ENCODE measurements at regions not wholly inside any gene's neighbourhood (a gene's known extent, or its start where the extent isn't known, plus 50 kb on each side); places are given as distances from the start of the nearest gene placed in this dataset.
"Not testable (repeated sequence)": the region's sequence is repeated elsewhere in the genome, so short reads cannot be mapped to it uniquely, and the experiment has no call there.

- ATAC-seq (replicated peaks in 1 of 4), result not testable (repeated sequence)
These were observed 1280.7 kb upstream of the SEL1L start for GRCh38 chr14:82814339-82814738.

DNA sequence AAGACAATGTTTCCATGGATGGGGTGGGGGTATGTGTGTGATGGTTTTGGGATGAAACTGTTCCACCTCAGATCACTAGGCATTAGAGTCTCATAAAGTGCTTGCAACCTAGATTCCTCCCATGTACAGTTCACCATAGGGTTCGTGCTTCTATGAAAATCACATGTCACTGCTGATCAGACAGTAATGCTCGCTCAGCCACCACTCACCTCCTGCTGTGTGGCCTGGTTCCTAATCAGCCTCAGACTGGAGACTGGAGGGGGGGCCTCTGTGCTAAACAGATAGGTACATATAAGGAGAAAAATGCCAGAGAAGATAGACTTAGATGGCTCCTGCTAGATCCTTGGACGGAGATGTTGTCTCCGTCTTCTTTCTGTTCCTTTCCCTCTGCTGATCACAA lies 1296.9 kb upstream of the SEL1L start:
- Mint-ChIP-seq H3K4me3 (no peak overlapping the region), H3K27ac (no peak overlapping the region), H3K4me1 (no peaks in the 10 kb centered on the region), H3K36me3 (no peaks in the 10 kb centered on the region), H3K9me3 (peaks cover 0 to 11% (median 8%) of the 10 kb centered on the region in 3 donors), H3K27me3 (no peaks in the 10 kb centered on the region)
- no peaks in the 10 kb centered on the region for H3K9me3 ChIP-seq
- H3K4me1 ChIP-seq (ENCODE audit: control insufficient read depth in 1 of 2, extremely low read depth in 1 of 2, insufficient read depth in 2 of 2, low read length in 2 of 2), result no peaks in the 10 kb centered on the region
- POLR2A ChIA-PET, result no interaction called here
- no peak for DNase-seq
- H3K27ac ChIP-seq (ENCODE audit: low read length), result no peak overlapping the region
- H3K27me3 ChIP-seq (replicated peaks in 1 of 2; ENCODE audit: control insufficient read depth in 2 of 2, extremely low read depth in 1 of 2, insufficient read depth in 2 of 2, low read length in 1 of 2), result no peaks in the 10 kb centered on the region
- WGBS (ENCODE audit: insufficient coverage), result no CpG with 5 or more reads among the region's 4 CpGs
- ATAC-seq (replicated peaks in 1 of 4), result no peak
- CTCF ChIA-PET, result no interaction called here
- no peaks in the 10 kb centered on the region for H3K36me3 ChIP-seq (ENCODE audit: control insufficient read depth in 2 of 2, extremely low read depth in 1 of 2, insufficient read depth in 1 of 2, low read length in 1 of 2)
- no peak overlapping the region for H3K4me3 ChIP-seq (ENCODE audit: control insufficient read depth in 1 of 2, extremely low read depth in 1 of 2, low read length in 1 of 2)

More at GRCh38 chr14:82814339-82814738, 1280.7 kb upstream of the SEL1L start:
- H3K27me3 ChIP-seq (replicated peaks in 1 of 2; ENCODE audit: control insufficient read depth in 2 of 2, extremely low read depth in 1 of 2, insufficient read depth in 2 of 2, low read length in 1 of 2); H3K9me3 ChIP-seq; DNase-seq; H3K4me3 ChIP-seq (ENCODE audit: control insufficient read depth in 1 of 2, extremely low read depth in 1 of 2, low read length in 1 of 2); H3K27ac Mint-ChIP-seq; H3K36me3 Mint-ChIP-seq; POLR2A ChIA-PET; H3K4me1 Mint-ChIP-seq; H3K4me3 Mint-ChIP-seq; H3K4me1 ChIP-seq (ENCODE audit: control insufficient read depth in 1 of 2, extremely low read depth in 1 of 2, insufficient read depth in 2 of 2, low read length in 2 of 2); CTCF ChIA-PET; H3K27ac ChIP-seq (ENCODE audit: low read length); H3K27me3 Mint-ChIP-seq; H3K36me3 ChIP-seq (ENCODE audit: control insufficient read depth in 2 of 2, extremely low read depth in 1 of 2, insufficient read depth in 1 of 2, low read length in 1 of 2): not testable (repeated sequence)
- WGBS (ENCODE audit: insufficient coverage), result 87% methylated on average over 9 of the region's 28 CpGs
- H3K9me3 Mint-ChIP-seq, result peaks cover 5 to 12% (median 10%) of the 10 kb centered on the region in 3 donors

GRCh38 chr14:82836256-82836950 lies 1302.8 kb upstream of the SEL1L start:
- Mint-ChIP-seq H3K27me3 (no peaks in the 10 kb centered on the region), H3K4me3 (no peak overlapping the region), H3K36me3 (no peaks in the 10 kb centered on the region), H3K4me1 (no peaks in the 10 kb centered on the region), H3K9me3 (peaks cover 2 to 12% (median 9%) of the 10 kb centered on the region in 3 donors), H3K27ac (no peak overlapping the region)
- no peaks in the 10 kb centered on the region for H3K36me3 ChIP-seq (ENCODE audit: control insufficient read depth in 2 of 2, extremely low read depth in 1 of 2, insufficient read depth in 1 of 2, low read length in 1 of 2)
- H3K4me3 ChIP-seq (ENCODE audit: control insufficient read depth in 1 of 2, extremely low read depth in 1 of 2, low read length in 1 of 2), result no peak overlapping the region
- ChIA-PET POLR2A (no interaction called here), CTCF (no interaction called here)
- no CpG with 5 or more reads among the region's 5 CpGs for WGBS (ENCODE audit: insufficient coverage)
- H3K27me3 ChIP-seq (replicated peaks in 1 of 2; ENCODE audit: control insufficient read depth in 2 of 2, extremely low read depth in 1 of 2, insufficient read depth in 2 of 2, low read length in 1 of 2), result no peaks in the 10 kb centered on the region
- DNase-seq (no peak), ATAC-seq (replicated peaks in 1 of 4) (no peak)
- no peaks in the 10 kb centered on the region for H3K9me3 ChIP-seq
- H3K27ac ChIP-seq (ENCODE audit: low read length), result no peak overlapping the region
- no peaks in the 10 kb centered on the region for H3K4me1 ChIP-seq (ENCODE audit: control insufficient read depth in 1 of 2, extremely low read depth in 1 of 2, insufficient read depth in 2 of 2, low read length in 2 of 2)

DNA sequence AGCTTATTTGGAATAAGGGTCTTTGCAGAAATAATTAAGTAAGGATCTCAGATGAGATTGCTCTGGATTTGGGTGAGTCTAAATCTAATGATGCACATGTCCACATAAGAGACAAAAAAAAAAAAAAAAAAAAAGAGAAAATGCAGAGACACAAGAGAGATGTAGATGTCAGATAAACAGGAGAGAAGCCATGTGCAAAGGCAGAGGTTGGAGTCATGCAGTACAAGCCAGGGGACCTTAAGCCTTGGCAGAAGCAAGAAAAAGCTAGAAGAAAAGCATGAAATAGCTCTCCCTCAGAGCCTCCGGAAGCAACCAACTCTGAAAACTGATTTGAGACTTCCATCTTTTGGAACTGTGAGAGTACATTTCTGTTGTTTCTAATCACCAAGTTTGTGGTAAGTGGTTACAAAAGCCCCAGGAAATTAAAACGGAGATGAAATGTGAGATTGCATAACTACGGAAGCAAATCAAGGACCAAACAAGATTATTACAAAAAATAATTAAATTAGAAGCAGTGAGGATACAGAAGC lies 1304.0 kb upstream of the SEL1L start:
- H3K36me3 Mint-ChIP-seq, result no peaks in the 10 kb centered on the region
- H3K9me3 Mint-ChIP-seq, result peaks cover 0 to 12% (median 12%) of the 10 kb centered on the region in 3 donors
- no CpG with 5 or more reads among the region's 3 CpGs for WGBS (ENCODE audit: insufficient coverage)
- H3K27ac Mint-ChIP-seq, result no peak overlapping the region
- H3K9me3 ChIP-seq, result no peaks in the 10 kb centered on the region
- H3K4me3 ChIP-seq (ENCODE audit: control insufficient read depth in 1 of 2, extremely low read depth in 1 of 2, low read length in 1 of 2), result no peak overlapping the region
- H3K36me3 ChIP-seq (ENCODE audit: control insufficient read depth in 2 of 2, extremely low read depth in 1 of 2, insufficient read depth in 1 of 2, low read length in 1 of 2), result no peaks in the 10 kb centered on the region
- H3K4me3 Mint-ChIP-seq, result no peak overlapping the region
- DNase-seq, result no peak
- no peaks in the 10 kb centered on the region for H3K27me3 ChIP-seq (replicated peaks in 1 of 2; ENCODE audit: control insufficient read depth in 2 of 2, extremely low read depth in 1 of 2, insufficient read depth in 2 of 2, low read length in 1 of 2)
- H3K4me1 ChIP-seq (ENCODE audit: control insufficient read depth in 1 of 2, extremely low read depth in 1 of 2, insufficient read depth in 2 of 2, low read length in 2 of 2), result no peaks in the 10 kb centered on the region
- ATAC-seq (replicated peaks in 1 of 4), result no peak
- no peak overlapping the region for H3K27ac ChIP-seq (ENCODE audit: low read length)
- CTCF ChIA-PET, result interaction anchor here (0.7 kb wide), 2 partner anchors 1147 to 1640 kb away, joined by 4 to 9 read pairs; no protein-coding TSS in a partner anchor
- no peaks in the 10 kb centered on the region for H3K4me1 Mint-ChIP-seq
- POLR2A ChIA-PET, result no interaction called here
- H3K27me3 Mint-ChIP-seq, result no peaks in the 10 kb centered on the region

- ChIA-PET POLR2A (no interaction called here), CTCF (interaction anchor here in 1 of 2 donors (0.5 kb wide), 1 partner anchor 53 kb away, joined by 3 read pairs; no protein-coding TSS in a partner anchor)
- no peak overlapping the region for H3K4me3 ChIP-seq (ENCODE audit: control insufficient read depth in 1 of 2, extremely low read depth in 1 of 2, low read length in 1 of 2)
- Mint-ChIP-seq H3K4me1 (no peaks in the 10 kb centered on the region), H3K27ac (no peak overlapping the region), H3K4me3 (no peak overlapping the region), H3K9me3 (peaks cover 5 to 19% (median 11%) of the 10 kb centered on the region in 3 donors), H3K36me3 (no peaks in the 10 kb centered on the region), H3K27me3 (no peaks in the 10 kb centered on the region)
- WGBS (ENCODE audit: insufficient coverage), result no CpG with 5 or more reads among the region's 3 CpGs
- no peaks in the 10 kb centered on the region for H3K36me3 ChIP-seq (ENCODE audit: control insufficient read depth in 2 of 2, extremely low read depth in 1 of 2, insufficient read depth in 1 of 2, low read length in 1 of 2)
- no peaks in the 10 kb centered on the region for H3K4me1 ChIP-seq (ENCODE audit: control insufficient read depth in 1 of 2, extremely low read depth in 1 of 2, insufficient read depth in 2 of 2, low read length in 2 of 2)
- no peak for DNase-seq
- H3K27me3 ChIP-seq (replicated peaks in 1 of 2; ENCODE audit: control insufficient read depth in 2 of 2, extremely low read depth in 1 of 2, insufficient read depth in 2 of 2, low read length in 1 of 2), result no peaks in the 10 kb centered on the region
- no peak overlapping the region for H3K27ac ChIP-seq (ENCODE audit: low read length)
- H3K9me3 ChIP-seq, result no peaks in the 10 kb centered on the region
- no peak for ATAC-seq (replicated peaks in 1 of 4)
These were observed 1316.9 kb upstream of the SEL1L start for GRCh38 chr14:82850576-82850975.

- ChIA-PET CTCF (no interaction called here), POLR2A (no interaction called here)
- H3K9me3 ChIP-seq, result no peaks in the 10 kb centered on the region
- no CpG with 5 or more reads among the region's 4 CpGs for WGBS (ENCODE audit: insufficient coverage)
- ATAC-seq (replicated peaks in 1 of 4) (no peak), DNase-seq (no peak)
- H3K36me3 Mint-ChIP-seq, result no peaks in the 10 kb centered on the region
- no peaks in the 10 kb centered on the region for H3K36me3 ChIP-seq (ENCODE audit: control insufficient read depth in 2 of 2, extremely low read depth in 1 of 2, insufficient read depth in 1 of 2, low read length in 1 of 2)
- H3K4me3 ChIP-seq (ENCODE audit: control insufficient read depth in 1 of 2, extremely low read depth in 1 of 2, low read length in 1 of 2), result no peak overlapping the region
- H3K4me3 Mint-ChIP-seq, result no peak overlapping the region
- H3K27ac ChIP-seq (ENCODE audit: low read length), result no peak overlapping the region
- H3K27ac Mint-ChIP-seq, result no peak overlapping the region
- no peaks in the 10 kb centered on the region for H3K27me3 ChIP-seq (replicated peaks in 1 of 2; ENCODE audit: control insufficient read depth in 2 of 2, extremely low read depth in 1 of 2, insufficient read depth in 2 of 2, low read length in 1 of 2)
- no peaks in the 10 kb centered on the region for H3K4me1 Mint-ChIP-seq
- no peaks in the 10 kb centered on the region for H3K27me3 Mint-ChIP-seq
- H3K9me3 Mint-ChIP-seq, result peaks cover 15 to 23% (median 19%) of the 10 kb centered on the region in 3 donors
- H3K4me1 ChIP-seq (ENCODE audit: control insufficient read depth in 1 of 2, extremely low read depth in 1 of 2, insufficient read depth in 2 of 2, low read length in 2 of 2), result no peaks in the 10 kb centered on the region
These were observed 1320.5 kb upstream of the SEL1L start for GRCh38 chr14:82854131-82854530.
